Astrocyte (in vitro differentiated cells and primary cell): ENCODE measurements at regions not wholly inside any gene's neighbourhood (a gene's known extent, or its start where the extent isn't known, plus 50 kb on each side); places are given as distances from the start of the nearest gene placed in this dataset.

ENCODE experiments used
- DNase-seq: peaks from one replicate; pipeline ENCODE4 v3.0.0-alpha.2; 2010; ENCODE audit warnings: low read depth
- FAIRE-seq: peaks from 2 replicates; lab custom pipeline; 2011; peaks lifted over from hg19 to GRCh38; lab: Jason Lieb, UNC
- H2AFZ ChIP-seq: 2 replicates; pipeline ENCODE4 v1.6.0; 2012; ENCODE audit warnings: low read depth, low read length, inconsistent platforms
- H3K27ac ChIP-seq: 2 replicates; pipeline ENCODE4 v1.5.1; 2011; ENCODE audit warnings: low read depth, low read length, inconsistent platforms
- H3K27me3 ChIP-seq: 2 replicates; pipeline ENCODE4 v1.6.0; 2011; ENCODE audit warnings: low read length, inconsistent platforms; ENCODE audit not compliant: insufficient read depth
- H3K36me3 ChIP-seq: 2 replicates; pipeline ENCODE4 v1.5.1; 2011; ENCODE audit warnings: low read length, inconsistent platforms; ENCODE audit not compliant: insufficient read depth
- H3K4me1 ChIP-seq: 2 replicates; pipeline ENCODE4 v1.5.1; 2011; ENCODE audit warnings: low read length, inconsistent platforms; ENCODE audit not compliant: insufficient read depth
- H3K4me2 ChIP-seq: 2 replicates; pipeline ENCODE4 v1.6.0; 2012; ENCODE audit warnings: low read length, inconsistent platforms
- H3K4me3 ChIP-seq: 2 replicates; pipeline ENCODE4 v1.5.1; 2011; ENCODE audit warnings: low read depth, mild to moderate bottlenecking, low read length, inconsistent platforms; ENCODE audit not compliant: insufficient read depth
- H3K79me2 ChIP-seq: 2 replicates; pipeline ENCODE4 v1.6.0; 2012; ENCODE audit warnings: mild to moderate bottlenecking, low read length, inconsistent platforms; ENCODE audit not compliant: insufficient read depth
- H3K9ac ChIP-seq: 2 replicates; pipeline ENCODE4 v1.6.0; 2012; ENCODE audit warnings: mild to moderate bottlenecking, low read length, inconsistent platforms
- H3K9me3 ChIP-seq: 2 replicates; pipeline ENCODE4 v1.5.1; 2012; ENCODE audit warnings: low read depth, mild to moderate bottlenecking, low read length, inconsistent platforms; ENCODE audit not compliant: insufficient read depth
- H4K20me1 ChIP-seq: 2 replicates; pipeline ENCODE4 v1.6.0; 2012; ENCODE audit warnings: low read length, inconsistent platforms; ENCODE audit not compliant: insufficient read depth
- H3K27ac Mint-ChIP-seq: one replicate; pipeline ENCODE4 v1.8.0; 2021; ENCODE audit warnings: mild to moderate bottlenecking, mixed read lengths; ENCODE audit not compliant: unreplicated experiment
- H3K27me3 Mint-ChIP-seq: one replicate; pipeline ENCODE4 v1.8.0; 2021; ENCODE audit warnings: low read depth, mixed read lengths; ENCODE audit not compliant: unreplicated experiment
- H3K36me3 Mint-ChIP-seq: one replicate; pipeline ENCODE4 v1.8.0; 2021; ENCODE audit warnings: low read depth, mixed read lengths; ENCODE audit not compliant: unreplicated experiment
- H3K4me1 Mint-ChIP-seq: one replicate; pipeline ENCODE4 v1.8.0; 2021; ENCODE audit warnings: low read depth, mixed read lengths; ENCODE audit not compliant: unreplicated experiment
- H3K4me3 Mint-ChIP-seq: one replicate; pipeline ENCODE4 v1.8.0; 2021; ENCODE audit warnings: mild to moderate bottlenecking, moderate library complexity, mixed read lengths; ENCODE audit not compliant: unreplicated experiment
- H3K9me3 Mint-ChIP-seq: one replicate; pipeline ENCODE4 v1.8.0; 2021; ENCODE audit warnings: mild to moderate bottlenecking, mixed read lengths; ENCODE audit not compliant: unreplicated experiment
- EZH2 ChIP-seq: IDR thresholded peaks from 2 replicates; pipeline ENCODE4 v1.6.1; 2012; ENCODE audit warnings: mild to moderate bottlenecking, low read length, inconsistent platforms; ENCODE audit not compliant: insufficient read depth
- TF ChIP-seq, protein P1 (sequence below): IDR thresholded peaks from 2 replicates; pipeline ENCODE4 v1.5.1; 2011; ENCODE audit warnings: low read depth, mild to moderate bottlenecking, inconsistent platforms, low read length, moderate library complexity; ENCODE audit not compliant: insufficient read depth

- peaks cover 11% of the 10 kb centered on the region for H3K4me1 Mint-ChIP-seq
- no peaks in the 10 kb centered on the region for H3K27me3 Mint-ChIP-seq
- Histone ChIP-seq H3K4me1 (peaks cover 3% of the 10 kb centered on the region), H3K4me3 (no peak overlapping the region), H3K27ac (no peak overlapping the region), H3K27me3 (no peaks in the 10 kb centered on the region), H3K9ac (no peak overlapping the region), H2AFZ (no peak overlapping the region), H3K9me3 (no peaks in the 10 kb centered on the region), H3K4me2 (no peak overlapping the region), H3K36me3 (no peaks in the 10 kb centered on the region), H3K79me2 (no peaks in the 10 kb centered on the region), H4K20me1 (no peaks in the 10 kb centered on the region)
- H3K9me3 Mint-ChIP-seq = no peaks in the 10 kb centered on the region
- no peak overlapping the region for H3K4me3 Mint-ChIP-seq
- no peak overlapping the region for H3K27ac Mint-ChIP-seq
- H3K36me3 Mint-ChIP-seq = no peaks in the 10 kb centered on the region
- no peak for DNase-seq
- FAIRE-seq = no peak
- no peak for TF ChIP-seq EZH2
Measured at GRCh38 chr6:142602972-142603371, 301.2 kb downstream of the ADGRG6 start.

GRCh38 chr6:142605922-142606485, 304.2 kb downstream of the ADGRG6 start:
- H3K4me2 ChIP-seq = peak overlapping the region; percentile 64
- Mint-ChIP-seq H3K27ac (peak overlapping the region; percentile 89), H3K4me3 (no peak overlapping the region), H3K4me1 (peaks cover 11% of the 10 kb centered on the region), H3K9me3 (no peaks in the 10 kb centered on the region), H3K36me3 (no peaks in the 10 kb centered on the region), H3K27me3 (no peaks in the 10 kb centered on the region)
- H3K4me1 ChIP-seq = peaks cover 3% of the 10 kb centered on the region
- no peak overlapping the region for H2AFZ ChIP-seq
- no peaks in the 10 kb centered on the region for H3K79me2 ChIP-seq
- H3K27me3 ChIP-seq = peaks cover 3% of the 10 kb centered on the region
- H3K4me3 ChIP-seq = no peak overlapping the region
- no peaks in the 10 kb centered on the region for H3K36me3 ChIP-seq
- peak; percentile 90 for FAIRE-seq
- peak overlapping the region; percentile 29 for H3K9ac ChIP-seq
- H3K27ac ChIP-seq = peak overlapping the region; percentile 67
- H4K20me1 ChIP-seq = no peaks in the 10 kb centered on the region
- TF ChIP-seq, protein P1, sequence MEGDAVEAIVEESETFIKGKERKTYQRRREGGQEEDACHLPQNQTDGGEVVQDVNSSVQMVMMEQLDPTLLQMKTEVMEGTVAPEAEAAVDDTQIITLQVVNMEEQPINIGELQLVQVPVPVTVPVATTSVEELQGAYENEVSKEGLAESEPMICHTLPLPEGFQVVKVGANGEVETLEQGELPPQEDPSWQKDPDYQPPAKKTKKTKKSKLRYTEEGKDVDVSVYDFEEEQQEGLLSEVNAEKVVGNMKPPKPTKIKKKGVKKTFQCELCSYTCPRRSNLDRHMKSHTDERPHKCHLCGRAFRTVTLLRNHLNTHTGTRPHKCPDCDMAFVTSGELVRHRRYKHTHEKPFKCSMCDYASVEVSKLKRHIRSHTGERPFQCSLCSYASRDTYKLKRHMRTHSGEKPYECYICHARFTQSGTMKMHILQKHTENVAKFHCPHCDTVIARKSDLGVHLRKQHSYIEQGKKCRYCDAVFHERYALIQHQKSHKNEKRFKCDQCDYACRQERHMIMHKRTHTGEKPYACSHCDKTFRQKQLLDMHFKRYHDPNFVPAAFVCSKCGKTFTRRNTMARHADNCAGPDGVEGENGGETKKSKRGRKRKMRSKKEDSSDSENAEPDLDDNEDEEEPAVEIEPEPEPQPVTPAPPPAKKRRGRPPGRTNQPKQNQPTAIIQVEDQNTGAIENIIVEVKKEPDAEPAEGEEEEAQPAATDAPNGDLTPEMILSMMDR = no peak
- TF ChIP-seq EZH2 = no peak
- DNase-seq = peak; percentile 82
- H3K9me3 ChIP-seq = no peaks in the 10 kb centered on the region

DNA sequence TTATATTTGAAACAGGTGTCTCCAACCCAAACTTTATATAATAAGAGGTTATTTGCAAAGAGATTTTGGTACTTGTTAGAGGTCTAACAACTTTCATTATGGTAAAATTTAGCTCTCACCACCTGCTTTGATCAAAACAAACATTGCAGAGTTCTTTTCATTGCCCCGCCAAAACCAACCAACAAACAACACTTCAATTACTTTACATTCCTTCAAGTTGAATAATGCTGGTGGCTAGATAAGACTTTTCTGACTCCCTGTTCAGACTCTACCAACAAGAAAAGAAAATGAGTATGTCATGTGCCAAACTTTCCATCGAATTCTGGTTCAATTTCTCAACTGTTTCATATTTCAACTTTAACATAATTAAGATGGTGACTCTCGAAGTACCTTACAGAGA, 311.1 kb downstream of the ADGRG6 start:
- Histone ChIP-seq H3K79me2 (no peaks in the 10 kb centered on the region), H3K9ac (no peak overlapping the region), H3K4me1 (no peaks in the 10 kb centered on the region), H4K20me1 (no peaks in the 10 kb centered on the region), H3K27me3 (peaks cover 3% of the 10 kb centered on the region), H3K27ac (no peak overlapping the region), H3K4me3 (no peak overlapping the region), H3K36me3 (no peaks in the 10 kb centered on the region), H2AFZ (no peak overlapping the region), H3K4me2 (no peak overlapping the region), H3K9me3 (no peaks in the 10 kb centered on the region)
- peaks cover 5% of the 10 kb centered on the region for H3K9me3 Mint-ChIP-seq
- DNase-seq (no peak), FAIRE-seq (no peak)
- H3K27me3 Mint-ChIP-seq = peaks cover 2% of the 10 kb centered on the region
- H3K27ac Mint-ChIP-seq = no peak overlapping the region
- no peak for TF ChIP-seq EZH2
- TF ChIP-seq, protein P1 = no peak
- no peak overlapping the region for H3K4me3 Mint-ChIP-seq
- peaks cover 9% of the 10 kb centered on the region for H3K4me1 Mint-ChIP-seq
- peaks cover 2% of the 10 kb centered on the region for H3K36me3 Mint-ChIP-seq
